Suprapubic skin (tissue), 4 donors: ENCODE measurements at regions not wholly inside any gene's neighbourhood (a gene's known extent, or its start where the extent isn't known, plus 50 kb on each side); places are given as distances from the start of the nearest gene placed in this dataset.

Source experiments
- DNase-seq, 2 donors: peaks; one replicate each; pipeline ENCODE4 v3.0.0-alpha.2; 2019; ENCODE audit warnings: low spot score in 2 of 2
- H3K27ac ChIP-seq: fragments of 200-600 bp; sonication (generic); one replicate; pipeline ENCODE4 v1.5.1; 2019
- H3K27me3 ChIP-seq: fragments of 200-600 bp; sonication (generic); one replicate; pipeline ENCODE4 v1.5.1; 2019
- H3K36me3 ChIP-seq: fragments of 200-600 bp; sonication (generic); one replicate; pipeline ENCODE4 v1.5.1; 2019
- H3K4me1 ChIP-seq: fragments of 200-600 bp; sonication (generic); one replicate; pipeline ENCODE4 v1.5.1; 2019
- H3K4me3 ChIP-seq: fragments of 200-600 bp; sonication (generic); one replicate; pipeline ENCODE4 v1.5.1; 2019; ENCODE audit warnings: mild to moderate bottlenecking
- H3K9me3 ChIP-seq: fragments of 200-600 bp; sonication (generic); one replicate; pipeline ENCODE4 v1.5.1; 2019
- EP300 ChIP-seq: sonication (generic); formaldehyde crosslinking; IDR thresholded peaks from one replicate; pipeline ENCODE4 v1.6.1; 2017; ENCODE audit warnings: antibody characterized with exemption
- POLR2A ChIP-seq, 2 donors: fragments of 450-650 bp; IDR thresholded peaks; one replicate each; pipeline ENCODE4 v1.6.1; 2017; ENCODE audit warnings: antibody characterized with exemption in 2 of 2, mild to moderate bottlenecking in 2 of 2, moderate library complexity in 2 of 2
- POLR2AphosphoS5 ChIP-seq, 3 donors: sonication (generic); formaldehyde crosslinking; IDR thresholded peaks; one replicate each; pipeline ENCODE4 v1.6.1; 2017; ENCODE audit warnings: antibody characterized with exemption in 3 of 3
- WGBS: methylation state at CpG from one replicate; pipeline ENCODE4 v1.1.5; 2018; 5-methylcytosine and 5-hydroxymethylcytosine counted together
- TF ChIP-seq, protein P1 (sequence below), 2 donors: fragments of 200-600 bp in 1 of 2; fragments of 450-650 bp in 1 of 2; sonication (generic) in 1 of 2; IDR thresholded peaks; one replicate each; pipeline ENCODE4 v1.5.1; 2016 to 2019; ENCODE audit warnings: antibody characterized with exemption in 2 of 2, mild to moderate bottlenecking in 1 of 2, moderate library complexity in 1 of 2

- 79% methylated on average over 10 of the region's 21 CpGs for WGBS
- peaks cover 21% of the 10 kb centered on the region for H3K4me1 ChIP-seq
- DNase-seq: peak; percentile 51 to 73
- H3K4me3 ChIP-seq: no peak overlapping the region
- no peaks in the 10 kb centered on the region for H3K9me3 ChIP-seq
- no peaks in the 10 kb centered on the region for H3K27me3 ChIP-seq
- TF ChIP-seq, protein P1, sequence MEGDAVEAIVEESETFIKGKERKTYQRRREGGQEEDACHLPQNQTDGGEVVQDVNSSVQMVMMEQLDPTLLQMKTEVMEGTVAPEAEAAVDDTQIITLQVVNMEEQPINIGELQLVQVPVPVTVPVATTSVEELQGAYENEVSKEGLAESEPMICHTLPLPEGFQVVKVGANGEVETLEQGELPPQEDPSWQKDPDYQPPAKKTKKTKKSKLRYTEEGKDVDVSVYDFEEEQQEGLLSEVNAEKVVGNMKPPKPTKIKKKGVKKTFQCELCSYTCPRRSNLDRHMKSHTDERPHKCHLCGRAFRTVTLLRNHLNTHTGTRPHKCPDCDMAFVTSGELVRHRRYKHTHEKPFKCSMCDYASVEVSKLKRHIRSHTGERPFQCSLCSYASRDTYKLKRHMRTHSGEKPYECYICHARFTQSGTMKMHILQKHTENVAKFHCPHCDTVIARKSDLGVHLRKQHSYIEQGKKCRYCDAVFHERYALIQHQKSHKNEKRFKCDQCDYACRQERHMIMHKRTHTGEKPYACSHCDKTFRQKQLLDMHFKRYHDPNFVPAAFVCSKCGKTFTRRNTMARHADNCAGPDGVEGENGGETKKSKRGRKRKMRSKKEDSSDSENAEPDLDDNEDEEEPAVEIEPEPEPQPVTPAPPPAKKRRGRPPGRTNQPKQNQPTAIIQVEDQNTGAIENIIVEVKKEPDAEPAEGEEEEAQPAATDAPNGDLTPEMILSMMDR (IDR thresholded peaks at IDR 0.05): no peak
- TF ChIP-seq POLR2AphosphoS5 (IDR thresholded peaks at IDR 0.05): no peak
- TF ChIP-seq EP300: no peak
- TF ChIP-seq POLR2A (IDR thresholded peaks at IDR 0.05): no peak
- H3K36me3 ChIP-seq: no peaks in the 10 kb centered on the region
- H3K27ac ChIP-seq: no peak overlapping the region
These were observed 49.9 kb upstream of the HS6ST1 start for GRCh38 chr2:128368437-128369107.

DNA sequence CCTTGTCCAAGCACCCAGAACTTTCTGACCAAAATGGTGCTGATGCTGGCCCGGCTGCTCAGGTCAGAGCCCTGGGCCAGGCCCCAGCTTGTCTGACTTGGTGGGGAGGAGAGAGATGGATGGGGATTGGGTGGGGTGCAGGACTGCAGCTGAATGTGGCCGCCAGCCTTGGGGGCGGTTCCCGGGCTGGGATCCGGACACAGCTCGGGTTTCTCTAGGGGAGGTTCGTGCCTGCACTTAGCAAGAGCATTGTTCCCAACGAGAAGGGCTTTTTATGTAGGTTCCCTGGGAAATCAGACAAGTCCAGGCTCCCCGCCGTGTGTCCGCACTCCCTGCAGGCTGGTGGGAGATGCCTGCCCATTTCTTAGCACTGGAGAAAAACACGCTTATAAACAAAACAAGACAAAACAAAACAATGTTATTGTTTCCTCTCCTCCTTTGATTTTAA lies 50.5 kb upstream of the HS6ST1 start:
- TF ChIP-seq POLR2A (IDR thresholded peaks at IDR 0.05): no peak
- no peak for TF ChIP-seq POLR2AphosphoS5 (IDR thresholded peaks at IDR 0.05)
- TF ChIP-seq, protein P1 (IDR thresholded peaks at IDR 0.05): no peak
- no peak for TF ChIP-seq EP300
- no peaks in the 10 kb centered on the region for H3K27me3 ChIP-seq
- peak overlapping the region; percentile 26 for H3K27ac ChIP-seq
- H3K4me1 ChIP-seq: peaks cover 26% of the 10 kb centered on the region
- no peaks in the 10 kb centered on the region for H3K36me3 ChIP-seq
- WGBS: 43% methylated on average over 12 of the region's 12 CpGs
- H3K4me3 ChIP-seq: no peak overlapping the region
- no peaks in the 10 kb centered on the region for H3K9me3 ChIP-seq
- peak; percentile 59 to 81 for DNase-seq

GRCh38 chr2:128369602-128370467 lies 51.2 kb upstream of the HS6ST1 start:
- H3K4me3 ChIP-seq: no peak overlapping the region
- peak overlapping the region; percentile 26 for H3K27ac ChIP-seq
- DNase-seq: peak in 1 of 2 donors; percentile 43
- 39% methylated on average over 9 of the region's 17 CpGs for WGBS
- H3K27me3 ChIP-seq: no peaks in the 10 kb centered on the region
- no peaks in the 10 kb centered on the region for H3K36me3 ChIP-seq
- no peaks in the 10 kb centered on the region for H3K9me3 ChIP-seq
- H3K4me1 ChIP-seq: peaks cover 34% of the 10 kb centered on the region
- TF ChIP-seq POLR2AphosphoS5 (IDR thresholded peaks at IDR 0.05) (no peak), EP300 (no peak), POLR2A (IDR thresholded peaks at IDR 0.05) (no peak)
- TF ChIP-seq, protein P1 (IDR thresholded peaks at IDR 0.05): no peak

- TF ChIP-seq POLR2AphosphoS5 (IDR thresholded peaks at IDR 0.05): no peak
- TF ChIP-seq, protein P1 (IDR thresholded peaks at IDR 0.05): no peak
- TF ChIP-seq POLR2A (IDR thresholded peaks at IDR 0.05): no peak
- TF ChIP-seq EP300: no peak
- H3K4me3 ChIP-seq: no peak overlapping the region
- no peaks in the 10 kb centered on the region for H3K9me3 ChIP-seq
- H3K27me3 ChIP-seq: no peaks in the 10 kb centered on the region
- no peaks in the 10 kb centered on the region for H3K36me3 ChIP-seq
- 91% methylated on average over 20 of the region's 27 CpGs for WGBS
- DNase-seq: peak in 1 of 2 donors; percentile 55
- H3K4me1 ChIP-seq: peaks cover 42% of the 10 kb centered on the region
- H3K27ac ChIP-seq: no peak overlapping the region
These were observed 52.0 kb upstream of the HS6ST1 start for GRCh38 chr2:128370468-128371247.
